GM12864 (cell line): ENCODE measurements at regions not wholly inside any gene's neighbourhood (a gene's known extent, or its start where the extent isn't known, plus 50 kb on each side); places are given as distances from the start of the nearest gene placed in this dataset.

Source experiments
- DNase-seq: peaks from one replicate; pipeline ENCODE4 v3.0.0-alpha.2; 2011; ENCODE audit warnings: low read depth
- H3K4me3 ChIP-seq: 2 replicates; pipeline ENCODE4 v1.5.1; 2011; ENCODE audit warnings: mild to moderate bottlenecking, low read depth, low read length, control low read depth
- CTCF ChIP-seq: IDR thresholded peaks from 2 replicates; pipeline ENCODE4 v1.5.1; 2011; ENCODE audit warnings: low read depth, mild to moderate bottlenecking, moderate library complexity, low read length, control low read depth, inconsistent platforms; ENCODE audit errors: missing control alignments

- TF ChIP-seq CTCF: no peak
- no peak for DNase-seq
- no peak overlapping the region for H3K4me3 ChIP-seq
Measured at GRCh38 chr11:98829971-98830370, 190.8 kb upstream of the CNTN5 start.

GRCh38 chr11:98834776-98835175 lies 186.0 kb upstream of the CNTN5 start:
- no peak overlapping the region for H3K4me3 ChIP-seq
- DNase-seq: no peak
- TF ChIP-seq CTCF: no peak

- no peak for DNase-seq
- TF ChIP-seq CTCF: no peak
- H3K4me3 ChIP-seq: no peak overlapping the region
Measured at GRCh38 chr11:98835335-98835734, 185.4 kb upstream of the CNTN5 start.

- DNase-seq: no peak
- H3K4me3 ChIP-seq: no peak overlapping the region
- TF ChIP-seq CTCF: no peak
Measured at GRCh38 chr11:98836156-98836555, 184.6 kb upstream of the CNTN5 start.

- no peak overlapping the region for H3K4me3 ChIP-seq
- TF ChIP-seq CTCF: no peak
Measured at GRCh38 chr11:98842187-98842586, 178.6 kb upstream of the CNTN5 start.

GRCh38 chr11:98862169-98862568 lies 158.6 kb upstream of the CNTN5 start:
- DNase-seq: no peak
- TF ChIP-seq CTCF: no peak
- no peak overlapping the region for H3K4me3 ChIP-seq

More at GRCh38 chr11:98842187-98842586, 178.6 kb upstream of the CNTN5 start:
- no peak for DNase-seq

- no peak for DNase-seq
- H3K4me3 ChIP-seq: no peak overlapping the region
- no peak for TF ChIP-seq CTCF
Measured at GRCh38 chr11:98871690-98872089, 149.1 kb upstream of the CNTN5 start.
